HepG2 (cell line): ENCODE measurements at regions not wholly inside any gene's neighbourhood (a gene's known extent, or its start where the extent isn't known, plus 50 kb on each side); places are given as distances from the start of the nearest gene placed in this dataset.

Source experiments
- AGO1 ChIP-seq: fragments of 200-400 bp; formaldehyde crosslinking; IDR thresholded peaks from 2 replicates; pipeline ENCODE4 v1.6.1; 2017; ENCODE audit warnings: mild to moderate bottlenecking, low read depth, low read length, moderate library complexity; ENCODE audit not compliant: poor library complexity, severe bottlenecking
- AKNA ChIP-seq: sonication (generic); formaldehyde crosslinking; IDR thresholded peaks from 2 replicates; pipeline ENCODE4 v1.4.0; 2020; ENCODE audit warnings: missing genetic modification reagents, borderline replicate concordance
- FOXA1 ChIP-seq, 2 experiments: fragments of 450-650 bp in 1 of 2; sonication (generic) in 1 of 2; formaldehyde crosslinking in 1 of 2; IDR thresholded peaks; 2 replicates each; pipeline versions ENCODE4 v1.4.0 to v1.6.1; 2016 to 2020; ENCODE audit warnings: missing genetic modification reagents in 1 of 2
- IRX3 ChIP-seq: sonication (generic); formaldehyde crosslinking; IDR thresholded peaks from 2 replicates; pipeline ENCODE4 v1.8.1; 2023; ENCODE audit warnings: mild to moderate bottlenecking, low read depth, missing genetic modification reagents, borderline replicate concordance
- RORA ChIP-seq: sonication (generic); formaldehyde crosslinking; IDR thresholded peaks from 2 replicates; pipeline ENCODE4 v1.5.0; 2020; ENCODE audit warnings: mild to moderate bottlenecking, missing genetic modification reagents, moderate library complexity
- TEF ChIP-seq: sonication (generic); formaldehyde crosslinking; IDR thresholded peaks from 2 replicates; pipeline ENCODE4 v1.5.0; 2020; ENCODE audit warnings: missing genetic modification reagents
- ZBTB33 ChIP-seq: sonication (generic); formaldehyde crosslinking; IDR thresholded peaks from 2 replicates; pipeline ENCODE4 v1.4.0; 2020; ENCODE audit warnings: missing genetic modification reagents
- ZNF784 ChIP-seq: sonication (generic); formaldehyde crosslinking; IDR thresholded peaks from 2 replicates; pipeline ENCODE4 v1.5.1; 2020; ENCODE audit warnings: missing genetic modification reagents, mild to moderate bottlenecking, borderline replicate concordance

GRCh38 chr9:92181296-92181695 is 66.1 kb upstream of the SPTLC1 start (continued):
- TF ChIP-seq ZBTB33 (no peak), FOXA1 (IDR thresholded peaks at IDR 0.05) (no peak), FOXA1 (CRISPR knock-in tag; IDR thresholded peaks at IDR 0.05) (no peak), AGO1 (no peak), IRX3 (CRISPR knock-in tag) (no peak), AKNA (CRISPR knock-in tag) (no peak), ZNF784 (no peak), RORA (CRISPR knock-in tag) (no peak), TEF (CRISPR knock-in tag) (no peak)
